HepG2 (cell line): ENCODE measurements at regions not wholly inside any gene's neighbourhood (a gene's known extent, or its start where the extent isn't known, plus 50 kb on each side); places are given as distances from the start of the nearest gene placed in this dataset.

Experiments used
- ATAC-seq: fragments of 200-7000 bp; cut with Tn5 transposase; 3 replicates; pipeline ENCODE4 v1.9.1; 2020; ENCODE audit warnings: mild to moderate bottlenecking, moderate library complexity
- BruUV-seq: library from RNA; stranded (reverse); fragments of 400-500 nt; replicated peaks from 2 replicates; lab custom pipeline; 2021; lab: Mats Ljungman, UMichigan
- CTCF ChIA-PET: fragments of 300-600 bp; formaldehyde crosslinking; extraction: SDS; loops from one replicate; lab custom pipeline; 2021; ENCODE audit warnings: low total read pairs, inconsistent platforms, low intra/inter-chr PET ratio; lab: Yijun Ruan, JAX
- POLR2A ChIA-PET: fragments of 350-600 bp; sonication (Branson Sonifier 250); formaldehyde crosslinking; loops from one replicate; lab custom pipeline; 2020; ENCODE audit warnings: antibody characterized with exemption, inconsistent platforms; lab: Yijun Ruan, JAX
- DNase-seq: peaks from one replicate; pipeline ENCODE4 v3.0.0-alpha.2; 2015; ENCODE audit warnings: low spot score
- FAIRE-seq: peaks from 3 replicates; lab custom pipeline; 2011; peaks lifted over from hg19 to GRCh38; lab: Jason Lieb, UNC
- H2AFZ ChIP-seq: one replicate; pipeline ENCODE4 v1.6.1; 2011; ENCODE audit warnings: low read length, inconsistent platforms
- H3K27ac ChIP-seq: fragments of 300-600 bp; 3 replicates; pipeline ENCODE4 v1.8.0; 2011; ENCODE audit warnings: mixed run types, mild to moderate bottlenecking, mixed read lengths, low read length, inconsistent platforms; ENCODE audit not compliant: insufficient read depth; ENCODE audit errors: extremely low read length
- H3K27me3 ChIP-seq, 2 experiments: fragments of 200-600 bp in 1 of 2; 2 replicates in 1 of 2; 3 replicates in 1 of 2; pipeline versions ENCODE4 v1.6.0 to v1.8.0; 2011; ENCODE audit warnings: low read length in 2 of 2, mild to moderate bottlenecking in 2 of 2, moderate library complexity in 2 of 2, inconsistent platforms in 1 of 2; ENCODE audit not compliant: insufficient read depth in 2 of 2, control insufficient read depth in 1 of 2
- H3K36me3 ChIP-seq, 2 experiments: fragments of 200-600 bp in 1 of 2; replicated peaks in 1 of 2; 2 replicates in 1 of 2; 3 replicates in 1 of 2; pipeline versions ENCODE4 v1.5.1 to v1.8.0; 2011; ENCODE audit warnings: low read length in 2 of 2, inconsistent platforms in 1 of 2; ENCODE audit not compliant: insufficient read depth in 2 of 2, control insufficient read depth in 1 of 2
- H3K4me1 ChIP-seq: 2 replicates; pipeline ENCODE4 v1.5.1; 2012; ENCODE audit warnings: low read length, inconsistent platforms; ENCODE audit not compliant: insufficient read depth
- H3K4me2 ChIP-seq: 2 replicates; pipeline ENCODE4 v1.6.0; 2011; ENCODE audit warnings: low read depth, low read length, inconsistent platforms
- H3K4me3 ChIP-seq, 3 experiments: fragments of 200-600 bp in 1 of 3; sonication (generic), shearing (Covaris generic) in 1 of 3; replicated peaks in 1 of 3; 2 replicates each; pipeline ENCODE4 v1.5.1; 2011 to 2016; ENCODE audit warnings: low read length in 3 of 3, inconsistent platforms in 2 of 3, low read depth in 2 of 3, mild to moderate bottlenecking in 2 of 3, control low read depth in 1 of 3, mixed read lengths in 1 of 3; ENCODE audit not compliant: insufficient read depth in 1 of 3
- H3K79me2 ChIP-seq: one replicate; pipeline ENCODE4 v1.6.1; 2011; ENCODE audit warnings: low read length, inconsistent platforms; ENCODE audit not compliant: insufficient read depth
- H3K9ac ChIP-seq: 2 replicates; pipeline ENCODE4 v1.6.0; 2011; ENCODE audit warnings: mild to moderate bottlenecking, low read depth, low read length, inconsistent platforms; ENCODE audit not compliant: insufficient read depth
- H3K9me3 ChIP-seq: 2 replicates; pipeline ENCODE4 v1.5.1; 2012; ENCODE audit warnings: mild to moderate bottlenecking, low read length
- H4K20me1 ChIP-seq: 2 replicates; pipeline ENCODE4 v1.6.0; 2011; ENCODE audit warnings: inconsistent platforms, mild to moderate bottlenecking, low read length, moderate library complexity; ENCODE audit not compliant: insufficient read depth
- FOXP1 ChIP-seq, 2 experiments: fragments of 450-650 bp in 1 of 2; IDR thresholded peaks; 2 replicates each; pipeline ENCODE4 v1.6.1; 2017 to 2018; ENCODE audit warnings: antibody characterized with exemption in 1 of 2
- IKZF1 ChIP-seq: fragments of 450-650 bp; IDR thresholded peaks from 2 replicates; pipeline ENCODE4 v1.7.1; 2016
- MTF2 ChIP-seq: sonication (generic); formaldehyde crosslinking; IDR thresholded peaks from 2 replicates; pipeline ENCODE4 v1.5.0; 2020; ENCODE audit warnings: missing genetic modification reagents, borderline replicate concordance
- NCOA2 ChIP-seq: sonication (generic); formaldehyde crosslinking; IDR thresholded peaks from 2 replicates; pipeline ENCODE4 v1.8.0; 2022; ENCODE audit warnings: inconsistent platforms
- NCOR1 ChIP-seq: fragments of 200-600 bp; sonication (generic); IDR thresholded peaks from 2 replicates; pipeline ENCODE4 v1.7.0; 2017; ENCODE audit warnings: antibody characterized with exemption, low read length, borderline replicate concordance
- POLR2AphosphoS2 ChIP-seq: IDR thresholded peaks from 2 replicates; pipeline ENCODE4 v1.6.1; 2011; ENCODE audit warnings: low read depth, low read length, improper control_type of control experiment
- SATB2 ChIP-seq: sonication (generic); formaldehyde crosslinking; IDR thresholded peaks from 2 replicates; pipeline ENCODE4 v1.5.0; 2020; ENCODE audit warnings: missing genetic modification reagents
- SNAI1 ChIP-seq: sonication (generic); formaldehyde crosslinking; IDR thresholded peaks from 2 replicates; pipeline ENCODE4 v1.5.0; 2020; ENCODE audit warnings: mild to moderate bottlenecking, missing genetic modification reagents, borderline replicate concordance
- TARDBP ChIP-seq: sonication (generic); formaldehyde crosslinking; IDR thresholded peaks from 2 replicates; pipeline ENCODE4 v1.8.0; 2022; ENCODE audit warnings: mild to moderate bottlenecking, missing genetic modification reagents
- ZMYM2 ChIP-seq: sonication (generic); formaldehyde crosslinking; IDR thresholded peaks from 2 replicates; pipeline ENCODE4 v1.8.0; 2022; ENCODE audit warnings: mild to moderate bottlenecking, missing genetic modification reagents
- ZNF160 ChIP-seq: sonication (generic); formaldehyde crosslinking; IDR thresholded peaks from 2 replicates; pipeline ENCODE4 v1.8.0; 2022; ENCODE audit warnings: mild to moderate bottlenecking, inconsistent platforms, missing genetic modification reagents
- ZNF451 ChIP-seq: sonication (generic); formaldehyde crosslinking; IDR thresholded peaks from 2 replicates; pipeline ENCODE4 v1.5.0; 2020; ENCODE audit warnings: mild to moderate bottlenecking, missing genetic modification reagents
- ZNF510 ChIP-seq: sonication (generic); formaldehyde crosslinking; IDR thresholded peaks from 2 replicates; pipeline ENCODE4 v1.4.0; 2020; ENCODE audit warnings: low read depth, mild to moderate bottlenecking, missing genetic modification reagents
- ZNF550 ChIP-seq: sonication (generic); formaldehyde crosslinking; IDR thresholded peaks from 2 replicates; pipeline ENCODE4 v1.4.0; 2020; ENCODE audit warnings: mild to moderate bottlenecking, missing genetic modification reagents, borderline replicate concordance
- ZNF558 ChIP-seq: sonication (generic); formaldehyde crosslinking; IDR thresholded peaks from 2 replicates; pipeline ENCODE4 v1.9.0; 2022; ENCODE audit warnings: mild to moderate bottlenecking, missing genetic modification reagents, borderline replicate concordance
- ZNF749 ChIP-seq: sonication (generic); formaldehyde crosslinking; IDR thresholded peaks from 2 replicates; pipeline ENCODE4 v1.8.0; 2022; ENCODE audit warnings: mild to moderate bottlenecking, missing genetic modification reagents, moderate library complexity, borderline replicate concordance
- WGBS: methylation state at CpG from one replicate; pipeline ENCODE4 v1.1.6; 2017; ENCODE audit warnings: low lambda C conversion rate; 5-methylcytosine and 5-hydroxymethylcytosine counted together
- in situ Hi-C: cut with HindIII; loops from 2 replicates; pipeline ENCODE4 v1.10.0; 2017; ENCODE audit warnings: low pct_unique_long_range_greater_than_20kb; ENCODE audit not compliant: extremely low pct_ligation_motif_present
- intact Hi-C: fragments of 100-400 bp; cut with micrococcal nuclease; formaldehyde crosslinking; loops from one replicate; pipeline ENCODE4 v1.10.0; 2022; ENCODE audit not compliant: unreplicated experiment
- TF ChIP-seq, protein P1 (sequence below): sonication (generic); formaldehyde crosslinking; IDR thresholded peaks from 2 replicates; pipeline ENCODE4 v1.5.1; 2020; ENCODE audit warnings: mild to moderate bottlenecking, missing genetic modification reagents
- TF ChIP-seq, protein P2 (sequence below): sonication (generic); formaldehyde crosslinking; conservative IDR thresholded peaks from 2 replicates; pipeline ENCODE4 v1.4.0; 2020; ENCODE audit warnings: missing genetic modification reagents
- TF ChIP-seq, protein P3 (sequence below): sonication (generic); formaldehyde crosslinking; IDR thresholded peaks from 2 replicates; pipeline ENCODE4 v1.4.0; 2020; ENCODE audit warnings: mild to moderate bottlenecking, missing genetic modification reagents

DNA sequence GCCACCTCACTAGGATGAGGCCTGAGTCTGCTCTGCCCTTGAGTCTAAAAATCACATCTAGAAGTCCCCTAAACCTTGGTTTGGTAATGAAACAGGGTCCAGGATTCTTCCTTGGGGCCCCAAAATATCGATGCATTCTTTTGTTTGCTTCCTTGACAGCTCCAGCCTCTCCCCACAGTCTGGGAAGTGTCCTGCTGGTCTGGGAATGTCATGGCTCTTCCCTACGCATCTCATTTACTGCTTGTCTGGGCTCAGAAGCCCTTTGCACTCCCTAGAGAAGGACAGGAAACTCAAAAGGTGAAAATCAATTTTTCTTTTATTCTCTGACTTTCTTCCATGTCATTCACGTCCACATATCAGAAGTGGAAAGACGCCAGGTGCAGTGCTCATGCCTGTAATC is 115.8 kb downstream of the DRD1 start:
- TF ChIP-seq ZNF160 (CRISPR knock-in tag) (no peak), SNAI1 (no peak), ZNF558 (CRISPR knock-in tag) (no peak), ZNF550 (no peak), ZMYM2 (CRISPR knock-in tag) (no peak), ZNF510 (CRISPR knock-in tag) (no peak), NCOA2 (CRISPR knock-in tag) (no peak), POLR2AphosphoS2 (no peak), NCOR1 (no peak), ZNF451 (CRISPR knock-in tag) (no peak), TARDBP (no peak), IKZF1 (no peak), MTF2 (CRISPR knock-in tag) (no peak), SATB2 (CRISPR knock-in tag) (no peak), ZNF749 (CRISPR knock-in tag) (no peak), FOXP1 (IDR thresholded peaks at IDR 0.05) (no peak), FOXP1 (CRISPR knock-in tag; IDR thresholded peaks at IDR 0.05) (no peak)
- TF ChIP-seq, protein P1, sequence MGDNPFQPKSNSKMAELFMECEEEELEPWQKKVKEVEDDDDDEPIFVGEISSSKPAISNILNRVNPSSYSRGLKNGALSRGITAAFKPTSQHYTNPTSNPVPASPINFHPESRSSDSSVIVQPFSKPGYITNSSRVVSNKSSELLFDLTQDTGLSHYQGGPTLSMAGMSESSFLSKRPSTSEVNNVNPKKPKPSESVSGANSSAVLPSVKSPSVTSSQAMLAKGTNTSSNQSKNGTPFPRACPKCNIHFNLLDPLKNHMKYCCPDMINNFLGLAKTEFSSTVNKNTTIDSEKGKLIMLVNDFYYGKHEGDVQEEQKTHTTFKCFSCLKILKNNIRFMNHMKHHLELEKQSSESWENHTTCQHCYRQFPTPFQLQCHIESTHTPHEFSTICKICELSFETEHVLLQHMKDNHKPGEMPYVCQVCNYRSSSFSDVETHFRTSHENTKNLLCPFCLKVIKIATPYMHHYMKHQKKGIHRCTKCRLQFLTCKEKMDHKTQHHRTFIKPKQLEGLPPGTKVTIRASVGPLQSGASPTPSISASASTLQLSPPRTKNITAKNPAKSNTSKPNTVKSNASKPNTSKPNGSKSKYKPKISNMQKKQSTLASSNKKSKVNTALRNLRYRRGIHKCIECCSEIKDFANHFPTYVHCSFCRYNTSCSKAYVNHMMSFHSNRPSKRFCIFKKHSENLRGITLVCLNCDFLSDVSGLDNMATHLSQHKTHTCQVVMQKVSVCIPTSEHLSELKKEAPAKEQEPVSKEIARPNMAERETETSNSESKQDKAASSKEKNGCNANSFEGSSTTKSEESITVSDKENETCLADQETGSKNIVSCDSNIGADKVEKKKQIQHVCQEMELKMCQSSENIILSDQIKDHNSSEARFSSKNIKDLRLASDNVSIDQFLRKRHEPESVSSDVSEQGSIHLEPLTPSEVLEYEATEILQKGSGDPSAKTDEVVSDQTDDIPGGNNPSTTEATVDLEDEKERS (CRISPR knock-in tag), result no peak
- TF ChIP-seq, protein P2, sequence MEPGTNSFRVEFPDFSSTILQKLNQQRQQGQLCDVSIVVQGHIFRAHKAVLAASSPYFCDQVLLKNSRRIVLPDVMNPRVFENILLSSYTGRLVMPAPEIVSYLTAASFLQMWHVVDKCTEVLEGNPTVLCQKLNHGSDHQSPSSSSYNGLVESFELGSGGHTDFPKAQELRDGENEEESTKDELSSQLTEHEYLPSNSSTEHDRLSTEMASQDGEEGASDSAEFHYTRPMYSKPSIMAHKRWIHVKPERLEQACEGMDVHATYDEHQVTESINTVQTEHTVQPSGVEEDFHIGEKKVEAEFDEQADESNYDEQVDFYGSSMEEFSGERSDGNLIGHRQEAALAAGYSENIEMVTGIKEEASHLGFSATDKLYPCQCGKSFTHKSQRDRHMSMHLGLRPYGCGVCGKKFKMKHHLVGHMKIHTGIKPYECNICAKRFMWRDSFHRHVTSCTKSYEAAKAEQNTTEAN (CRISPR knock-in tag), result no peak
- TF ChIP-seq, protein P3, sequence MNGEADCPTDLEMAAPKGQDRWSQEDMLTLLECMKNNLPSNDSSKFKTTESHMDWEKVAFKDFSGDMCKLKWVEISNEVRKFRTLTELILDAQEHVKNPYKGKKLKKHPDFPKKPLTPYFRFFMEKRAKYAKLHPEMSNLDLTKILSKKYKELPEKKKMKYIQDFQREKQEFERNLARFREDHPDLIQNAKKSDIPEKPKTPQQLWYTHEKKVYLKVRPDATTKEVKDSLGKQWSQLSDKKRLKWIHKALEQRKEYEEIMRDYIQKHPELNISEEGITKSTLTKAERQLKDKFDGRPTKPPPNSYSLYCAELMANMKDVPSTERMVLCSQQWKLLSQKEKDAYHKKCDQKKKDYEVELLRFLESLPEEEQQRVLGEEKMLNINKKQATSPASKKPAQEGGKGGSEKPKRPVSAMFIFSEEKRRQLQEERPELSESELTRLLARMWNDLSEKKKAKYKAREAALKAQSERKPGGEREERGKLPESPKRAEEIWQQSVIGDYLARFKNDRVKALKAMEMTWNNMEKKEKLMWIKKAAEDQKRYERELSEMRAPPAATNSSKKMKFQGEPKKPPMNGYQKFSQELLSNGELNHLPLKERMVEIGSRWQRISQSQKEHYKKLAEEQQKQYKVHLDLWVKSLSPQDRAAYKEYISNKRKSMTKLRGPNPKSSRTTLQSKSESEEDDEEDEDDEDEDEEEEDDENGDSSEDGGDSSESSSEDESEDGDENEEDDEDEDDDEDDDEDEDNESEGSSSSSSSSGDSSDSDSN (CRISPR knock-in tag), result no peak
- in situ Hi-C loops (no loop called here), intact Hi-C loops (no loop called here)
- no peaks in the 10 kb centered on the region for H3K36me3 ChIP-seq
- no peaks in the 10 kb centered on the region for H4K20me1 ChIP-seq
- no peak overlapping the region for H3K4me2 ChIP-seq
- ATAC-seq (no peak), FAIRE-seq (no peak), DNase-seq (no peak)
- H3K4me1 ChIP-seq, result no peaks in the 10 kb centered on the region
- no peak overlapping the region for H2AFZ ChIP-seq
- peaks cover 2 to 8% of the 10 kb centered on the region in 2 experiments; a peak in 2 of 5 replicates for H3K27me3 ChIP-seq
- H3K9ac ChIP-seq, result no peak overlapping the region
- CTCF ChIA-PET, result no interaction called here
- H3K4me3 ChIP-seq, result no peak overlapping the region
- H3K79me2 ChIP-seq, result no peaks in the 10 kb centered on the region
- 2% methylated on average over 4 of the region's 4 CpGs for WGBS
- BruUV-seq, result no TSS peak
- H3K27ac ChIP-seq, result no peak overlapping the region
- POLR2A ChIA-PET, result no interaction called here
- no peaks in the 10 kb centered on the region for H3K9me3 ChIP-seq
